GM18870 (cell line): ENCODE measurements at regions not wholly inside any gene's neighbourhood (a gene's known extent, or its start where the extent isn't known, plus 50 kb on each side); places are given as distances from the start of the nearest gene placed in this dataset.

ENCODE experiments used
- ATAC-seq: cut with Tn5 transposase; IDR thresholded peaks from one replicate; pipeline ENCODE4 v1.9.1; 2021; ENCODE audit warnings: moderate library complexity; ENCODE audit not compliant: unreplicated experiment

GRCh38 chr3:59547874-59548273 lies 498.0 kb upstream of the CFAP20DC start:
- no peak for ATAC-seq

- ATAC-seq: no peak
Measured at GRCh38 chr3:59546522-59546921, 496.7 kb upstream of the CFAP20DC start.

GRCh38 chr3:59545374-59545773 lies 495.5 kb upstream of the CFAP20DC start:
- ATAC-seq: no peak

GRCh38 chr3:59542276-59542675 lies 492.5 kb upstream of the CFAP20DC start:
- no peak for ATAC-seq

GRCh38 chr3:59540696-59541095 lies 490.9 kb upstream of the CFAP20DC start:
- peak; percentile 78 for ATAC-seq

- no peak for ATAC-seq
Measured at GRCh38 chr3:59540241-59540640, 490.4 kb upstream of the CFAP20DC start.

GRCh38 chr3:59538753-59539432 lies 489.1 kb upstream of the CFAP20DC start:
- ATAC-seq: no peak

GRCh38 chr3:59535791-59536221 lies 486.0 kb upstream of the CFAP20DC start:
- no peak for ATAC-seq

GRCh38 chr3:59531994-59532393 lies 482.2 kb upstream of the CFAP20DC start:
- ATAC-seq: no peak

- ATAC-seq: no peak
Measured at GRCh38 chr3:59531066-59531745, 481.4 kb upstream of the CFAP20DC start.

GRCh38 chr3:59528251-59528650 lies 478.4 kb upstream of the CFAP20DC start:
- no peak for ATAC-seq

GRCh38 chr3:59527493-59527892 lies 477.7 kb upstream of the CFAP20DC start:
- no peak for ATAC-seq

GRCh38 chr3:59526999-59527398 lies 477.2 kb upstream of the CFAP20DC start:
- ATAC-seq: no peak

GRCh38 chr3:59522550-59522949 lies 472.7 kb upstream of the CFAP20DC start:
- no peak for ATAC-seq

GRCh38 chr3:59519094-59519493 lies 469.3 kb upstream of the CFAP20DC start:
- ATAC-seq: no peak

- ATAC-seq: no peak
Measured at GRCh38 chr3:59518283-59519055, 468.6 kb upstream of the CFAP20DC start.

GRCh38 chr3:59517388-59517787 lies 467.6 kb upstream of the CFAP20DC start:
- no peak for ATAC-seq

- no peak for ATAC-seq
Measured at GRCh38 chr3:59515966-59516365, 466.1 kb upstream of the CFAP20DC start.

- no peak for ATAC-seq
Measured at GRCh38 chr3:59514865-59515482, 465.1 kb upstream of the CFAP20DC start.

- ATAC-seq: no peak
Measured at GRCh38 chr3:59513570-59513969, 463.7 kb upstream of the CFAP20DC start.

- no peak for ATAC-seq
Measured at GRCh38 chr3:59512066-59512465, 462.2 kb upstream of the CFAP20DC start.
